ENCODE measurements at regions not wholly inside any gene's neighbourhood (a gene's known extent, or its start where the extent isn't known, plus 50 kb on each side); places are given as distances from the start of the nearest gene placed in this dataset.

- intact Hi-C loops (cut with micrococcal nuclease; ENCODE audit: unreplicated experiment): no loop called here
- H3K27ac ChIP-seq (ENCODE audit: low read depth, low read length, poor library complexity, severe bottlenecking): no peak overlapping the region
- H3K36me3 ChIP-seq (ENCODE audit: insufficient read depth, low read length, poor library complexity, severe bottlenecking): no peaks in the 10 kb centered on the region
- no peaks in the 10 kb centered on the region for H3K4me1 ChIP-seq (ENCODE audit: insufficient read depth, low read length, poor library complexity, severe bottlenecking)
- POLR2A ChIA-PET (ENCODE audit: low non-redundant PET): no interaction called here
- no peak for TF ChIP-seq CTCF (conservative IDR thresholded peaks at IDR 0.05; ENCODE audit: low read depth, low read length)
- no peak for TF ChIP-seq EZH2 (IDR thresholded peaks at IDR 0.05; ENCODE audit: borderline replicate concordance, low read depth, low read length, poor library complexity, severe bottlenecking)
- no peaks in the 10 kb centered on the region for H3K27me3 ChIP-seq (replicated peaks; ENCODE audit: insufficient read depth, low read depth, low read length, poor library complexity)
- no peaks in the 10 kb centered on the region for H3K9me3 ChIP-seq (ENCODE audit: low read depth, low read length, poor library complexity, severe bottlenecking)
- no peak for DNase-seq (ENCODE audit: low spot score)
- CTCF ChIA-PET: no interaction called here
- no peak overlapping the region for H3K4me3 ChIP-seq (ENCODE audit: low read depth, low read length, poor library complexity, severe bottlenecking)
- BruUV-seq (replicated peaks): no TSS peak
Observed at GRCh38 chr3:178288074-178288473, 248.2 kb upstream of the KCNMB2 start.

GRCh38 chr3:178289544-178290160 lies 246.6 kb upstream of the KCNMB2 start:
- H3K27me3 ChIP-seq (replicated peaks; ENCODE audit: insufficient read depth, low read depth, low read length, poor library complexity): no peaks in the 10 kb centered on the region
- H3K36me3 ChIP-seq (ENCODE audit: insufficient read depth, low read length, poor library complexity, severe bottlenecking): no peaks in the 10 kb centered on the region
- ChIA-PET CTCF (no interaction called here), POLR2A (ENCODE audit: low non-redundant PET) (no interaction called here)
- no peak overlapping the region for H3K27ac ChIP-seq (ENCODE audit: low read depth, low read length, poor library complexity, severe bottlenecking)
- intact Hi-C loops (cut with micrococcal nuclease; ENCODE audit: unreplicated experiment): no loop called here
- BruUV-seq (replicated peaks): no TSS peak
- no peaks in the 10 kb centered on the region for H3K9me3 ChIP-seq (ENCODE audit: low read depth, low read length, poor library complexity, severe bottlenecking)
- TF ChIP-seq EZH2 (IDR thresholded peaks at IDR 0.05; ENCODE audit: borderline replicate concordance, low read depth, low read length, poor library complexity, severe bottlenecking) (no peak), CTCF (conservative IDR thresholded peaks at IDR 0.05; ENCODE audit: low read depth, low read length) (no peak)
- no peak for DNase-seq (ENCODE audit: low spot score)
- peaks cover 3% of the 10 kb centered on the region for H3K4me1 ChIP-seq (ENCODE audit: insufficient read depth, low read length, poor library complexity, severe bottlenecking)
- no peak overlapping the region for H3K4me3 ChIP-seq (ENCODE audit: low read depth, low read length, poor library complexity, severe bottlenecking)

- no peaks in the 10 kb centered on the region for H3K36me3 ChIP-seq (ENCODE audit: insufficient read depth, low read length, poor library complexity, severe bottlenecking)
- ChIA-PET CTCF (no interaction called here), POLR2A (ENCODE audit: low non-redundant PET) (no interaction called here)
- no peak for TF ChIP-seq EZH2 (IDR thresholded peaks at IDR 0.05; ENCODE audit: borderline replicate concordance, low read depth, low read length, poor library complexity, severe bottlenecking)
- no peak for TF ChIP-seq CTCF (conservative IDR thresholded peaks at IDR 0.05; ENCODE audit: low read depth, low read length)
- H3K27me3 ChIP-seq (replicated peaks; ENCODE audit: insufficient read depth, low read depth, low read length, poor library complexity): no peaks in the 10 kb centered on the region
- BruUV-seq (replicated peaks): no TSS peak
- no peaks in the 10 kb centered on the region for H3K9me3 ChIP-seq (ENCODE audit: low read depth, low read length, poor library complexity, severe bottlenecking)
- H3K4me1 ChIP-seq (ENCODE audit: insufficient read depth, low read length, poor library complexity, severe bottlenecking): peaks cover 6% of the 10 kb centered on the region
- H3K4me3 ChIP-seq (ENCODE audit: low read depth, low read length, poor library complexity, severe bottlenecking): no peak overlapping the region
- H3K27ac ChIP-seq (ENCODE audit: low read depth, low read length, poor library complexity, severe bottlenecking): no peak overlapping the region
- DNase-seq (ENCODE audit: low spot score): no peak
- intact Hi-C loops (cut with micrococcal nuclease; ENCODE audit: unreplicated experiment): no loop called here
Observed at GRCh38 chr3:178291574-178292370, 244.5 kb upstream of the KCNMB2 start.

All from A673 (cell line).